NT2/D1 (cell line): ENCODE measurements at regions not wholly inside any gene's neighbourhood (a gene's known extent, or its start where the extent isn't known, plus 50 kb on each side); places are given as distances from the start of the nearest gene placed in this dataset.

Experiments used
- DNase-seq: peaks from one replicate; pipeline ENCODE4 v3.0.0-alpha.2; 2011; ENCODE audit warnings: low read depth, low spot score
- H3K27me3 ChIP-seq: 2 replicates; pipeline ENCODE4 v1.6.0; 2011; ENCODE audit warnings: mild to moderate bottlenecking; ENCODE audit not compliant: insufficient read length, insufficient read depth
- H3K36me3 ChIP-seq: 2 replicates; pipeline ENCODE4 v1.6.1; 2011; ENCODE audit warnings: mild to moderate bottlenecking, low read length, mixed read lengths; ENCODE audit not compliant: insufficient read depth, insufficient read length
- H3K4me1 ChIP-seq: 2 replicates; pipeline ENCODE4 v1.5.1; 2011; ENCODE audit not compliant: insufficient read depth, insufficient read length
- H3K4me3 ChIP-seq: 2 replicates; pipeline ENCODE4 v1.5.1; 2011; ENCODE audit warnings: low read depth; ENCODE audit not compliant: insufficient read length
- H3K9ac ChIP-seq: 2 replicates; pipeline ENCODE4 v1.6.0; 2011; ENCODE audit warnings: low read depth; ENCODE audit not compliant: insufficient read length
- H3K9me3 ChIP-seq: 2 replicates; pipeline ENCODE4 v1.5.1; 2011; ENCODE audit warnings: mild to moderate bottlenecking, low read length; ENCODE audit not compliant: insufficient read depth
- SUZ12 ChIP-seq: IDR thresholded peaks from 2 replicates; pipeline ENCODE4 v1.6.1; 2011; ENCODE audit not compliant: insufficient read length, insufficient read depth; ENCODE audit errors: extremely low read depth
- YY1 ChIP-seq: IDR thresholded peaks from 2 replicates; pipeline ENCODE4 v1.6.1; 2011; ENCODE audit not compliant: insufficient read length, insufficient read depth
- ZNF274 ChIP-seq: IDR thresholded peaks from 2 replicates; pipeline ENCODE4 v1.6.1; 2011; ENCODE audit warnings: mild to moderate bottlenecking, low read depth, low read length

DNA sequence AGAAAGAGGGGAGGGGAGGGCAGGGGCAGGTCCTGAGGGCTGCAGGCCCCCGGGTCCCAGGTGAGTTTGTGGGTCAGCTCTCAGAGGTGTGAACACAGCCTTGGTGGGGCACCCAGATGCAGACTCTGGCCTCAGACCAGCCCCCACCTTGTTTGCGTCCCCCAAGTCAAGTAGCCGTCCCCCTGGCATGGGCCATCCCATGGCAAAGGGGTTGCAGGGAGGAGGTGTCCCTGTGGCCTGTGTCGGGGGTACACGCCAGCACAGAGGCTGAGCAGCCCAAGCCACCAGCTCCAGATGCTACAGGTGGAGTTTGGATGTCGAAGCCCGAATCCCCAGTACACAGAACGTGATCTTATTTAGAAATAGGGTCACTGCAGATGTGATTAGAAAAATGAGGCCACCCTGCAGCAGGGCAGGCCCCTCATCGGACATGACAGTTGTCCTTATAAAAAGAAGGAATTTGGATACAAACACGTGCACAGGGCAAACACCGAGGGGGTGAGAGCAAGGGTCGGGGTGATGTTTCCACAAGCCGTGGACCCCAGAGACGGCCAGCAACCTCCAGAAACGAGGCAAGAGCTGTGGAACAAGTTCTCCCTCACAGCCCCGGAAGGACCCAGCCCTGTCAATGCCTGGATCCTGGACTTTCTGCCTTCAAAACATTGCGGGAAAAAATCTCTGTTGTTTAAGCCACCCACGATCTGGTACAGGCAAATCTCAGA is 141.2 kb upstream of the C14orf180 start:
- no peaks in the 10 kb centered on the region for H3K9me3 ChIP-seq
- no peaks in the 10 kb centered on the region for H3K36me3 ChIP-seq
- no peak for DNase-seq
- no peak overlapping the region for H3K9ac ChIP-seq
- H3K27me3 ChIP-seq, result no peaks in the 10 kb centered on the region
- TF ChIP-seq SUZ12, result no peak
- TF ChIP-seq YY1, result no peak
- no peak for TF ChIP-seq ZNF274
- no peak overlapping the region for H3K4me3 ChIP-seq
- peaks cover 28% of the 10 kb centered on the region for H3K4me1 ChIP-seq

DNA sequence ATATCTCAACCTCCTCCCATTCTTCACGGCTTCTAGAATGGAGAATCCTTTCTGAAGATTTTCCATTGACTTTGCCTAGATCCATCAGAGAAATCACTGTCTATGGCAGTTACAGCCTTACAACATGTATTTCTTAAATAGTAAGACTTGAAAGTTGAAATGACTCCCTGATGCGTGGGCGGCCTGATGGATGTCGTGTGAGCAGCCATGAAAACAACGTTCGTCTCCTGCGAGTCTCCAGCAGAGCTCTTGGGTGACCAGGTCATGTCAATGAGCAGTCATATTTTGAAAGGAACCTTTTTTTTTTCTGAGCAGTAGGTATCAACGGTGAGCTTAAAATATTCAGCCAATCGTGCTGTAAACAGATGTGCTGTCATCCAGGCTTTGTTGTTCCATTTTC is 139.9 kb upstream of the C14orf180 start:
- Histone ChIP-seq H3K4me3 (no peak overlapping the region), H3K4me1 (peaks cover 35% of the 10 kb centered on the region), H3K9ac (no peak overlapping the region), H3K27me3 (no peaks in the 10 kb centered on the region), H3K9me3 (no peaks in the 10 kb centered on the region), H3K36me3 (no peaks in the 10 kb centered on the region)
- no peak for DNase-seq
- TF ChIP-seq ZNF274 (no peak), YY1 (no peak), SUZ12 (no peak)

DNA sequence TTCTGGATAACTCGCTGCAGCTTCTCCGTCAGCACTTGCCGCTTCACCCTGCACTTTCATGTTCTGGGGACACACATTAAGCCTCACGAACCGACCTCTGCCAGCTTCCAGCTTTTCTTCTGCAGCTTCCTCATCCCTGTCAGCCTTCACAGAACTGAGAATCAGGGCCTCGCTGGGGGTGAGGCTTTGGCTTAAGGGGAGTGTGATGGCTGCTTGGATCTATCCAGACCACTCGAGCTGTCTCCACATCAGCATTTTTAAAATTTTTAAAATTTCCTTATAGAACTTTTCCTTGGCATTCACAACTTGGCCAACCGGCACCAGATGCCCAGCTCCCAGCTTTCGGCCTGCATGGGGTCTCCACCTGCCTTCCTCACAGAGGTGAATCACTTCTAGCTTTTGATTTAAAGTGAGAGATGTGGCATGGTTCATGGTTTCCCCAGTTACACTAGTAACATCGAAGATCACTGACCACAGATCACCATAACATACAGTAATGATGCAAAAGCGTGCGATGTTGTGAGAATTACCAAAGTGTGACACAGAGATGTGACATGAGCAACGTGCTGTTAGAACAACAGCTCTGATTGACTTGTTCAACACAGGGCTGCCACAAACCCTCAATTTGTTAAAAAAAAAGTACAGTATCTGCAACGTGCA is 139.1 kb upstream of the C14orf180 start:
- H3K4me1 ChIP-seq, result peaks cover 35% of the 10 kb centered on the region
- no peak for TF ChIP-seq SUZ12
- no peak overlapping the region for H3K9ac ChIP-seq
- H3K4me3 ChIP-seq, result no peak overlapping the region
- H3K9me3 ChIP-seq, result no peaks in the 10 kb centered on the region
- no peaks in the 10 kb centered on the region for H3K27me3 ChIP-seq
- no peaks in the 10 kb centered on the region for H3K36me3 ChIP-seq
- DNase-seq, result no peak

DNA sequence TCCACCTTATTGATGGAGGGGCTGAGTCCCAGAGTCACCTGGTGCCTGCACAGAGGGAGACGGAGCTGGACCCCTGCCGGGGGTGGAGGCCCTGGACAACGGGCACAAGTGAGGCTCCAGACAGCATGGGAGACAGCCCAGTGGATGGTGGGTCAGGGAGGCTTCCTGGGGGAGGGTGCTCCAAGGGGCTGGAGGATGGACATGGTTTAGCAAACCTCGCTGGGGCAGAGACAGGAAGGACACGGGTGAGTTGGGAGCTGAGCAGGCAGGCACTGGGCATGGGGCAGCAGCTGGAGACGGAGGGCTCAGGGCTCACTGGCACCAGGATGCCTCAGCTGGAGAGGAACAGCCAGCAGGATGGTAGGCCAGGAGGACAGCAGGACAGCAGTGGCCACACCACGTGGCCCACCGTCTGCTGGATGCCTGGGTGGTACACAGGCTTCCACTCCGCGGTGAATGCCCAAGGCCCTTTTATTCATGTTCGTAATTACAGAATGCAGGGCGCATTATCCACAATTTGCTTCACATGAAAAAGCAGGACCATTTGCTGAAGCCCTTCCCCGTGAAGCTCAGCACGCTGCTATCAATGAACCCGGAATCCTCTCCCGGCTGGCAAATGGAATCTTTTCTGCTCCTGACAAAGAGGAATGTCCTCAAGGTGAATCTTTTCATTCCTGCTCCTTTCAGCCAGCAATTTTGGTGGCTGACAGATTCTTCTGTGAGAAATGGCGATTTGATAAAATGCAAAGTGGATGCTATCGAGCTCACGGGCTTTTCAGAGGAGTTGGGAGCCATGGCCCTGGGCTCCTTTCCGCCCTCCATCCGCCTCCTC is 138.1 kb upstream of the C14orf180 start:
- Histone ChIP-seq H3K27me3 (no peaks in the 10 kb centered on the region), H3K36me3 (no peaks in the 10 kb centered on the region), H3K4me3 (no peak overlapping the region), H3K9me3 (no peaks in the 10 kb centered on the region), H3K4me1 (peaks cover 31% of the 10 kb centered on the region), H3K9ac (no peak overlapping the region)
- DNase-seq, result no peak
- no peak for TF ChIP-seq SUZ12

- H3K36me3 ChIP-seq, result no peaks in the 10 kb centered on the region
- H3K9me3 ChIP-seq, result no peaks in the 10 kb centered on the region
- H3K27me3 ChIP-seq, result no peaks in the 10 kb centered on the region
- no peak overlapping the region for H3K9ac ChIP-seq
- H3K4me1 ChIP-seq, result peaks cover 26% of the 10 kb centered on the region
- H3K4me3 ChIP-seq, result no peak overlapping the region
- no peak for TF ChIP-seq YY1
- TF ChIP-seq ZNF274, result no peak
- no peak for TF ChIP-seq SUZ12
- DNase-seq, result no peak
Measured at GRCh38 chr14:104442107-104442551, 137.4 kb upstream of the C14orf180 start.

DNA sequence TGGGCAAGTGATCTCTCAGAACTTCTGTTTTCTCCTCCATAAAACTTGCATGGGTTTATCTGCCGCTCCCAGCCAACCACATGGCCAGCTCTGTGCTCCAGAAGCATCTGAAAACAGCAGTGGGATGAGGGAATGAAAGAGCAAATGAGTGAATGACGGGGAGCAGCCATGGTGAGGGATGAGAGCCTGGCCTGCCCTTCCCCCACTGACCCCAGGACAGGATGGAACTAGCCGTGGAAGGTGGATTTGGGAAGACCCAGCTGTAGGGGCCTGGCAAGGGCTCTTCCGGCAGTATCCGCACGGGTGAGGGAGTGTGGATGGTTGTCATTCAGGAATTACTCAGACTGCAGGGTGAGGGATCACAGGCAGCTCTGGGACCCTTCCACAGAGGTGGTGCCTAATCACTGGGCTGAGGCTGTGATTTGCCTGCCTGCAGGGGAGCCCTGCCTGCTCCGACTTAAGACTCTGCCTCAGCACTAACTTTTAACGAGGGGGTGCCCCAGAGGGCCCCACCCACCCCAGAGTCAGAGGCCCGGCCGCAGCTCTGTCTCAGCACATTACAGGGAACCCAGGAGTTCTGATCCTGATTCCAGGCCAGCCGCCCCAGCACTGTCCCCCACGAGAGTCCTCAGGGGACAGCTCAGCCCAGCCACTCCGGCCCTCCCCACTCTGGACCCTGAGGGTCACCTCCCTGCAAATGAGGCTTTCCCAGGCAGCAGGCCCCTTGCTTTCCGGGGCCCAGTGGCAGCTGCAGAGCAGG is 136.8 kb upstream of the C14orf180 start:
- TF ChIP-seq ZNF274 (no peak), YY1 (no peak), SUZ12 (no peak)
- H3K4me1 ChIP-seq, result peaks cover 20% of the 10 kb centered on the region
- peak overlapping the region; percentile 32 for H3K9ac ChIP-seq
- no peaks in the 10 kb centered on the region for H3K27me3 ChIP-seq
- H3K9me3 ChIP-seq, result no peaks in the 10 kb centered on the region
- DNase-seq, result no peak
- H3K4me3 ChIP-seq, result no peak overlapping the region
- no peaks in the 10 kb centered on the region for H3K36me3 ChIP-seq

DNA sequence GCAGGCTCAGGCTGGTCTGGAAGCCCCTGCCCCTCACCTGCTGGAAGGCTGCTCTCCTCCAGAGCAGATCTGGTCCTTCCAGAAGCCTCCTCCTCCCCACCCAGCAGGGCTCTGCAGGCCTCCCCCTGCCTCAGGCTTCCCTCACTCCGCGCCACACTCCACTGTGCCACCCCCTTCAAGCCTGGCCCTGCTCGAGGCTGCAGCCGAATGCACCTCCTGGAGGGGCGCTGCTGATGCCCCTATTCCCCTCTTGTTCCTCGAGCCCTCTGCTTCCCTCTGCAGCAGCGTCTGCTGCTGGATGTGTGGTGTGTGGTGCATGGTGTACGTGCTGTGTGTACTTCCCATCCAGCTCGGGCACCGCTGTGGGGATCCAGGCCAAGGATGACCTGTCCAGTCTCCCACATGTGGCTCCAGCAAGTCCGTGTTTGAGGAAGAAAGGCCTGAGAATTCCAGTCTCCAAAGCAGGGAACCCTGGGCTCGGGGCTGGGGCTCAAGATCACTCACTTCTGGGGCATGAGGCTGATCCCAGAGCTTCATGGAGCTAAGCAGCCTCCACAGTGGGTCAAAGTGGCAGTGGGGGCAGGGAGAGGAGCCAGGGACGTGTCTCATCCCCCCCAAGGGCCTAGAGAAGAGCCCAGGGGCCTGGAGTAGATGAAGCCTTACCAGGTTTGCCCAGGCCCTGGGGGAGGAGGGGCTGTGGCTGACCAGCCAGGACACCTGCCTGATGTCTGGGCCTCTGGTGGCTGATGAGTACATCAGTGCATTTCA is 136.0 kb upstream of the C14orf180 start:
- Histone ChIP-seq H3K27me3 (no peaks in the 10 kb centered on the region), H3K9me3 (no peaks in the 10 kb centered on the region), H3K9ac (peak overlapping the region; percentile 32), H3K36me3 (no peaks in the 10 kb centered on the region), H3K4me3 (no peak overlapping the region), H3K4me1 (peaks cover 19% of the 10 kb centered on the region)
- TF ChIP-seq ZNF274 (no peak), SUZ12 (no peak), YY1 (no peak)
- no peak for DNase-seq
